SK-N-SH (cell line): ENCODE measurements at regions not wholly inside any gene's neighbourhood (a gene's known extent, or its start where the extent isn't known, plus 50 kb on each side); places are given as distances from the start of the nearest gene placed in this dataset.

Source experiments
- GABPA ChIP-seq: IDR thresholded peaks from 2 replicates; pipeline ENCODE4 v1.4.0; 2012; ENCODE audit warnings: low read depth, mild to moderate bottlenecking
- POLR2AphosphoS5 ChIP-seq: IDR thresholded peaks from 2 replicates; pipeline ENCODE4 v1.6.1; 2012; ENCODE audit warnings: low read depth, low read length
- YY1 ChIP-seq: IDR thresholded peaks from 2 replicates; pipeline ENCODE4 v1.4.0; 2012; ENCODE audit warnings: low read depth, mild to moderate bottlenecking
- TF ChIP-seq, protein P1 (sequence below): fragments of 200-600 bp; sonication (generic); IDR thresholded peaks from 2 replicates; pipeline ENCODE4 v1.6.1; 2017; ENCODE audit warnings: antibody characterized with exemption, mild to moderate bottlenecking, moderate library complexity
- TF ChIP-seq, protein P2 (sequence below): IDR thresholded peaks from 2 replicates; pipeline ENCODE4 v1.4.0; 2012; ENCODE audit warnings: low read depth, borderline replicate concordance
- TF ChIP-seq, protein P3 (sequence below): IDR thresholded peaks from 2 replicates; pipeline ENCODE4; 2012

DNA sequence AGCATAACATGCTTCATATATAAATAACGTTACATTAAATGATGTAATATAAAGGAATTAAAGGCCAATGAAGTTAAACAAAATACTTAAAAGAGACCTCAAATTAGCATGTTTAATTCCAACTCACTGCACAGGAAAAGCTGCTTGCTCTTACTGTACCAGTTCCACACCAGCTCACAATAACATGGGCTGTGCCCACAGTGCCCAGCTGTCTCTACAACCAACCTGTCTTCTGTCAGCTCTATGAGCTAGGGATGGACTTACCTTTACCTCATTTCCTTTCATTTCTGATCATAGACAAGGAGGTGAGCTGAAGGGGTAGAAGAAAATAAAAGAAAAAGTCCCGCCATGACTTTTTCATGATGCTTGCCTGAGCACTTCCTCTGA is 64.8 kb downstream of the NKX2-1 start:
- TF ChIP-seq, protein P1, sequence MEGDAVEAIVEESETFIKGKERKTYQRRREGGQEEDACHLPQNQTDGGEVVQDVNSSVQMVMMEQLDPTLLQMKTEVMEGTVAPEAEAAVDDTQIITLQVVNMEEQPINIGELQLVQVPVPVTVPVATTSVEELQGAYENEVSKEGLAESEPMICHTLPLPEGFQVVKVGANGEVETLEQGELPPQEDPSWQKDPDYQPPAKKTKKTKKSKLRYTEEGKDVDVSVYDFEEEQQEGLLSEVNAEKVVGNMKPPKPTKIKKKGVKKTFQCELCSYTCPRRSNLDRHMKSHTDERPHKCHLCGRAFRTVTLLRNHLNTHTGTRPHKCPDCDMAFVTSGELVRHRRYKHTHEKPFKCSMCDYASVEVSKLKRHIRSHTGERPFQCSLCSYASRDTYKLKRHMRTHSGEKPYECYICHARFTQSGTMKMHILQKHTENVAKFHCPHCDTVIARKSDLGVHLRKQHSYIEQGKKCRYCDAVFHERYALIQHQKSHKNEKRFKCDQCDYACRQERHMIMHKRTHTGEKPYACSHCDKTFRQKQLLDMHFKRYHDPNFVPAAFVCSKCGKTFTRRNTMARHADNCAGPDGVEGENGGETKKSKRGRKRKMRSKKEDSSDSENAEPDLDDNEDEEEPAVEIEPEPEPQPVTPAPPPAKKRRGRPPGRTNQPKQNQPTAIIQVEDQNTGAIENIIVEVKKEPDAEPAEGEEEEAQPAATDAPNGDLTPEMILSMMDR = no peak
- TF ChIP-seq GABPA (no peak), POLR2AphosphoS5 (no peak), YY1 (no peak)
- TF ChIP-seq, protein P2, sequence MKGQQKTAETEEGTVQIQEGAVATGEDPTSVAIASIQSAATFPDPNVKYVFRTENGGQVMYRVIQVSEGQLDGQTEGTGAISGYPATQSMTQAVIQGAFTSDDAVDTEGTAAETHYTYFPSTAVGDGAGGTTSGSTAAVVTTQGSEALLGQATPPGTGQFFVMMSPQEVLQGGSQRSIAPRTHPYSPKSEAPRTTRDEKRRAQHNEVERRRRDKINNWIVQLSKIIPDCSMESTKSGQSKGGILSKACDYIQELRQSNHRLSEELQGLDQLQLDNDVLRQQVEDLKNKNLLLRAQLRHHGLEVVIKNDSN = no peak
- TF ChIP-seq, protein P3, sequence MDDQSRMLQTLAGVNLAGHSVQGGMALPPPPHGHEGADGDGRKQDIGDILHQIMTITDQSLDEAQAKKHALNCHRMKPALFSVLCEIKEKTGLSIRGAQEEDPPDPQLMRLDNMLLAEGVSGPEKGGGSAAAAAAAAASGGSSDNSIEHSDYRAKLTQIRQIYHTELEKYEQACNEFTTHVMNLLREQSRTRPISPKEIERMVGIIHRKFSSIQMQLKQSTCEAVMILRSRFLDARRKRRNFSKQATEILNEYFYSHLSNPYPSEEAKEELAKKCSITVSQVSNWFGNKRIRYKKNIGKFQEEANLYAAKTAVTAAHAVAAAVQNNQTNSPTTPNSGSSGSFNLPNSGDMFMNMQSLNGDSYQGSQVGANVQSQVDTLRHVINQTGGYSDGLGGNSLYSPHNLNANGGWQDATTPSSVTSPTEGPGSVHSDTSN = no peak
